Lung (tissue), 11 donors: ENCODE measurements at regions not wholly inside any gene's neighbourhood (a gene's known extent, or its start where the extent isn't known, plus 50 kb on each side); places are given as distances from the start of the nearest gene placed in this dataset.
"Not testable (repeated sequence)": the region's sequence is repeated elsewhere in the genome, so short reads cannot be mapped to it uniquely, and the experiment has no call there.

Experiments used
- ATAC-seq: fragments of 200-7000 bp; cut with Tn5 transposase; one replicate; pipeline ENCODE4 v1.9.1; 2020; ENCODE audit warnings: moderate number of reproducible peaks; ENCODE audit not compliant: insufficient read depth, low FRiP score
- DNase-seq, 3 donors: peaks; one replicate each; pipeline ENCODE4 v3.0.0-alpha.2; 2013 to 2017
- H3K27ac ChIP-seq, 2 donors: one replicate each; pipeline ENCODE4 v1.5.1; 2013; ENCODE audit warnings: mild to moderate bottlenecking in 2 of 2, moderate library complexity in 2 of 2, control low read depth in 1 of 2, inconsistent platforms in 1 of 2, low read depth in 1 of 2, low read length in 1 of 2
- H3K27me3 ChIP-seq, 3 donors: one replicate each; pipeline ENCODE4 v1.5.1; 2013; ENCODE audit warnings: low read length in 2 of 3; ENCODE audit not compliant: control insufficient read depth in 3 of 3, insufficient read depth in 3 of 3
- H3K36me3 ChIP-seq, 4 donors: one replicate each; pipeline ENCODE4 v1.5.1; 2013; ENCODE audit warnings: low read length in 4 of 4, mild to moderate bottlenecking in 1 of 4, moderate library complexity in 1 of 4; ENCODE audit not compliant: control insufficient read depth in 4 of 4, insufficient read depth in 4 of 4
- H3K4me1 ChIP-seq, 5 donors: one replicate each; pipeline ENCODE4 v1.5.1; 2013; ENCODE audit warnings: low read length in 5 of 5, mild to moderate bottlenecking in 2 of 5, moderate library complexity in 1 of 5; ENCODE audit not compliant: control insufficient read depth in 5 of 5, insufficient read depth in 5 of 5
- H3K4me3 ChIP-seq: one replicate; pipeline ENCODE4 v1.5.1; 2013; ENCODE audit warnings: mild to moderate bottlenecking, control low read depth, moderate library complexity
- H3K9ac ChIP-seq, 2 donors: one replicate each; pipeline ENCODE4 v1.5.1; 2013; ENCODE audit warnings: low read length in 2 of 2, control low read depth in 1 of 2; ENCODE audit not compliant: insufficient read depth in 1 of 2
- H3K9me3 ChIP-seq, 4 donors: one replicate each; pipeline ENCODE4 v1.5.1; 2013; ENCODE audit warnings: low read length in 3 of 4, mild to moderate bottlenecking in 1 of 4, moderate library complexity in 1 of 4; ENCODE audit not compliant: control insufficient read depth in 4 of 4, insufficient read depth in 3 of 4
- CTCF ChIP-seq: IDR thresholded peaks from 2 replicates; pipeline ENCODE4 v1.5.1; 2012; ENCODE audit warnings: mild to moderate bottlenecking; ENCODE audit errors: control extremely low read depth, extremely low read depth
- WGBS, 2 donors: extraction: QIAGEN DNeasy Blood & Tissue Kit; methylation state at CpG; one replicate each; pipeline ENCODE4 v1.1.7; 2013; 5-methylcytosine and 5-hydroxymethylcytosine counted together
- donor health status: control.
- donor health status: control.
- donor health status: Bipolar disorder and iron deficiency.
- donor health status: healthy.
- donor health status: DM: yes; HTN: yes; CAD: no.

- Histone ChIP-seq H3K27me3 (no peaks in the 10 kb centered on the region), H3K27ac (no peak overlapping the region), H3K36me3 (no peaks in the 10 kb centered on the region), H3K9ac (no peak overlapping the region), H3K4me3 (no peak overlapping the region), H3K9me3 (peaks cover 4 to 56% (median 37%) of the 10 kb centered on the region in 4 donors), H3K4me1 (no peaks in the 10 kb centered on the region)
- no peak for DNase-seq
- TF ChIP-seq CTCF = no peak
- ATAC-seq = no peak
- 81 to 87% methylated on average over 12 of the region's 12 CpGs for WGBS, 2 donors
Measured at GRCh38 chr2:89818873-89819272, 1127.4 kb downstream of the RPIA start.

DNA sequence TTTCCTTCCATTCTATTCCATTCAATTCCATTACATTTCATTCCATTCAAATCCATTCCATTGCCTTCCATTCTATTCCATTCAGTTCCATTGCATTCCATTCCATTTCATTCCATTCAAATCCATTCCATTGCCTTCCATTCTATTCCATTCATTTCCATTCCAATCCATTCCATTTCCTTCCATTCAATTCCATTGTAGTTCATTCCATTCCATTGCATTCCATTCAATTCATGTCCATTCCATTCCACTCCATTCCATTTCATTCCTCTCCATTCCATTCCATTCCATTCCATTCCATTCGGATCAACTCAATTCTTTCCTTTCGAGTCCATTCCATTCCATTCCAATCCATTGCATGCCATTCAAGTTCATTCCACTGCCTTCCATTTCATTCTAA lies 1128.3 kb downstream of the RPIA start:
- H3K36me3 ChIP-seq = no peaks in the 10 kb centered on the region
- H3K27me3 ChIP-seq = no peaks in the 10 kb centered on the region
- ATAC-seq (no peak), DNase-seq (no peak)
- H3K4me1 ChIP-seq = no peaks in the 10 kb centered on the region
- H3K27ac ChIP-seq = no peak overlapping the region
- H3K9me3 ChIP-seq = peaks cover 4 to 57% (median 39%) of the 10 kb centered on the region in 4 donors
- H3K4me3 ChIP-seq = no peak overlapping the region
- TF ChIP-seq CTCF = no peak
- 82 to 91% methylated on average over 2 of the region's 2 CpGs for WGBS, 2 donors
- H3K9ac ChIP-seq = no peak overlapping the region

- Histone ChIP-seq H3K4me3 (no peak overlapping the region), H3K27ac (no peak overlapping the region), H3K9me3 (peaks cover 4 to 61% (median 43%) of the 10 kb centered on the region in 4 donors), H3K4me1 (no peaks in the 10 kb centered on the region), H3K36me3 (no peaks in the 10 kb centered on the region), H3K9ac (no peak overlapping the region), H3K27me3 (no peaks in the 10 kb centered on the region)
- WGBS, 2 donors = 68 to 73% methylated on average over 9 of the region's 9 CpGs
- no peak for DNase-seq
- no peak for TF ChIP-seq CTCF
- no peak for ATAC-seq
Measured at GRCh38 chr2:89820248-89820647, 1128.8 kb downstream of the RPIA start.

DNA sequence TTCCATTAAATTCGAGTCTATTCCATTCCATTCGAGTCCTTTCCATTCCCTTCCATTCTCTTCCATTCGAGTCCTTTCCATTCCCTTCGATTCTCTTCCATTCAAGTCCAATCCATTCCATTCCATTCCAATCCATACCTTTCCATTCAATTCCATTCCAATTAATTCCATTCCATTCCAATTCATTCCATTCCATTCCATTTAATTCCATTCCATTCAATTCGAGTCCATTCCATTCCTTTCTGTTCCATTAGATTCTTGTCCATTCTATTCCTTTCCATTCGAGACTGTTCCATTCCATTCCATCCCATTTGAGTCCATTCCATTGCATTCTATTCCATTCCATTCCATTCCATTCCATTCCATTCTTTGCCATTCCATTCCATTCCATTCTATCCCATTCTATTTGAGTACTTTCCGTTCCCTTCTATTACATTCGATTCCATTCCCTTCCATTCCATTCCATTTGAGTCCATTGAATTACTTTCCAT lies 1130.0 kb downstream of the RPIA start:
- Histone ChIP-seq H3K9ac (no peak overlapping the region), H3K9me3 (peaks cover 10 to 73% (median 52%) of the 10 kb centered on the region in 4 donors), H3K36me3 (no peaks in the 10 kb centered on the region), H3K4me1 (no peaks in the 10 kb centered on the region), H3K27ac (no peak overlapping the region), H3K27me3 (no peaks in the 10 kb centered on the region), H3K4me3 (no peak overlapping the region)
- no peak for DNase-seq
- ATAC-seq = no peak
- TF ChIP-seq CTCF = no peak
- 65 to 74% methylated on average over 8 of the region's 8 CpGs for WGBS, 2 donors

DNA sequence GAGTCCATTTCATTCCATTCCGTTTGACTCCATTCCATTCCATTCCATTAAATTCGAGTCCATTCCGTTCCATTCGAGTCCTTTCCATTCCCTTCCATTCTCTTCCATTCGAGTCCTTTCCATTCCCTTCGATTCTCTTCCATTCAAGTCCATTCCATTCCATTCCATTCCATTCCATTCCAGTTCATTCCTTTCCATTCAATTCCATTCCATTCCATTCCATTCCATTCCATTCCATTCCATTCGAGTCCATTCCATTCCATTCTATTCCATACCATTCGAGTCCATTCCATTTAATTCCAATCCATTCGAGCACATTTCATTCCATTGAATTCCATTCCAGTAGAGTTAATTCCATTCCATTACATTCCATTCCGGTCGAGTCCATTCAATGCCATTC lies 1130.9 kb downstream of the RPIA start:
- H3K4me1 ChIP-seq, H3K27ac ChIP-seq, DNase-seq, H3K27me3 ChIP-seq, H3K4me3 ChIP-seq, ATAC-seq, H3K9ac ChIP-seq, H3K36me3 ChIP-seq: not testable (repeated sequence)
- peaks cover 13 to 76% (median 57%) of the 10 kb centered on the region in 4 donors for H3K9me3 ChIP-seq
- 74 to 79% methylated on average over 11 of the region's 11 CpGs for WGBS, 2 donors
